ENCODE measurements at regions not wholly inside any gene's neighbourhood (a gene's known extent, or its start where the extent isn't known, plus 50 kb on each side); places are given as distances from the start of the nearest gene placed in this dataset.
"Not testable (repeated sequence)": the region's sequence is repeated elsewhere in the genome, so short reads cannot be mapped to it uniquely, and the experiment has no call there.

DNA sequence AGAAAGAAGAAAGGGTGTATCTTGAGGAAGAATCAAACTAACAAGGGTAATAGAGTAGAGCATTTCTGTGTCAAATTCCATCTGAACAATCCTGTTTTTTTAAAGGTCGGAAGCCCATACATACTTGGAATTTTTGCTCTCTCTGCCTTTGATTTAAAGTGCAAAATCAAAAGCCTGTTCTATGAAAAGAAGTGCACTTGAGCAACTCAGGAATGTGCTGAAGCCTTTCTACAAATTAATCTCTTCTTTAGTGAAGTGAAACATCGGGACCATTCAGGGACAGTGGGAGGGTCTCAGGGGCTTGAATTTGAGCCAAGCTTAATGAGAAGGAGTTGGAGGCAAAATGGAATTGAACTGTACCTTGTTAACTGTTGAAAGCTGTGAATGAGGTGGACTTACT is 1008.5 kb upstream of the LCORL start:
- H3K27me3 ChIP-seq: no peaks in the 10 kb centered on the region
- no peak for DNase-seq (ENCODE audit: low spot score in 2 of 2)
- no peaks in the 10 kb centered on the region for H3K9me3 ChIP-seq
- H3K4me1 ChIP-seq: no peaks in the 10 kb centered on the region
- H3K36me3 ChIP-seq: no peaks in the 10 kb centered on the region
- TF ChIP-seq, protein P1, sequence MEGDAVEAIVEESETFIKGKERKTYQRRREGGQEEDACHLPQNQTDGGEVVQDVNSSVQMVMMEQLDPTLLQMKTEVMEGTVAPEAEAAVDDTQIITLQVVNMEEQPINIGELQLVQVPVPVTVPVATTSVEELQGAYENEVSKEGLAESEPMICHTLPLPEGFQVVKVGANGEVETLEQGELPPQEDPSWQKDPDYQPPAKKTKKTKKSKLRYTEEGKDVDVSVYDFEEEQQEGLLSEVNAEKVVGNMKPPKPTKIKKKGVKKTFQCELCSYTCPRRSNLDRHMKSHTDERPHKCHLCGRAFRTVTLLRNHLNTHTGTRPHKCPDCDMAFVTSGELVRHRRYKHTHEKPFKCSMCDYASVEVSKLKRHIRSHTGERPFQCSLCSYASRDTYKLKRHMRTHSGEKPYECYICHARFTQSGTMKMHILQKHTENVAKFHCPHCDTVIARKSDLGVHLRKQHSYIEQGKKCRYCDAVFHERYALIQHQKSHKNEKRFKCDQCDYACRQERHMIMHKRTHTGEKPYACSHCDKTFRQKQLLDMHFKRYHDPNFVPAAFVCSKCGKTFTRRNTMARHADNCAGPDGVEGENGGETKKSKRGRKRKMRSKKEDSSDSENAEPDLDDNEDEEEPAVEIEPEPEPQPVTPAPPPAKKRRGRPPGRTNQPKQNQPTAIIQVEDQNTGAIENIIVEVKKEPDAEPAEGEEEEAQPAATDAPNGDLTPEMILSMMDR (IDR thresholded peaks at IDR 0.05): no peak
- H3K27ac ChIP-seq: no peak overlapping the region
- intact Hi-C loops (cut with DNase I): no loop called here
- no peak overlapping the region for H3K4me3 ChIP-seq

DNA sequence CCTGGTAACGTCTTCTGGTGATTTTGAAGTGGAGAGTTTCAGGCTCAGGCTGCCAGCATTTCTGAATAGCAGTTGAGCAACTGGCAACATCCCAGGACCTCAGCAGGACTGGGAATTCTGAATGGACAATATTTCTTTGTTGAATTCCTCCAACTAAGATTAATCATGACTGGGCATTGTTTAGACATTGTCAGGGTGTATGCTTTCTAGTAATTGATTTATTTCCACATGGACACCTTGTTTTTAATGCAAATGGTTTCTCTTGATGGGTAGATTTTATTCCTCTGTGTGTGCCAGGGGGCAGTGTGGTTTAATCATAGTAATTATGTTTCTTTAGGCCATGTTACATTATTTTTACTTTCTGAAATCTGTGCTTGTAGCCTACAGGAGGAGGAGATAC is 1004.7 kb upstream of the LCORL start:
- intact Hi-C loops (cut with DNase I): no loop called here
- no peaks in the 10 kb centered on the region for H3K36me3 ChIP-seq
- TF ChIP-seq, protein P1 (IDR thresholded peaks at IDR 0.05): no peak
- no peaks in the 10 kb centered on the region for H3K27me3 ChIP-seq
- no peak overlapping the region for H3K27ac ChIP-seq
- no peaks in the 10 kb centered on the region for H3K9me3 ChIP-seq
- DNase-seq (ENCODE audit: low spot score in 2 of 2): no peak
- H3K4me3 ChIP-seq: no peak overlapping the region
- no peaks in the 10 kb centered on the region for H3K4me1 ChIP-seq

DNA sequence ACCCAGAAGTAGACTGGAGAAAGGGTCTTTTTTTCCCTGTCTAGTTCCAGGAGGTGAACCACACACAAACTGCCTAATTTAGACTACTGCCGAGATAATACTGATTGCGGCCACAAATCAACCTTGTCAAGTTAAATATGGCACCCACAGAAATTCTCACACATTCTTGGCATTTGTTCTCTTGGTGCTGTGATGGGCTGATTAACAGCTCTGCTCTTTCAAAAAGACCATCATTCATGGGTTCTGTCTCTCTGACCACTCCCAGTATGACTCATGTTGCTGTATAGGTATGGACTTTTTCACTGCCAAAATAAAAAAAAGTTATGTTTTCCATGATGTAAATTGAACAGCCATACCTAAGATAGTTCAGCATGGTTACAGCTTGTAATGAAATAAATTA is 1003.5 kb upstream of the LCORL start:
- no peak for DNase-seq (ENCODE audit: low spot score in 2 of 2)
- no peaks in the 10 kb centered on the region for H3K36me3 ChIP-seq
- H3K9me3 ChIP-seq: no peaks in the 10 kb centered on the region
- H3K27me3 ChIP-seq: no peaks in the 10 kb centered on the region
- no peak overlapping the region for H3K27ac ChIP-seq
- intact Hi-C loops (cut with DNase I): no loop called here
- no peaks in the 10 kb centered on the region for H3K4me1 ChIP-seq
- TF ChIP-seq, protein P1 (IDR thresholded peaks at IDR 0.05): no peak
- no peak overlapping the region for H3K4me3 ChIP-seq

DNA sequence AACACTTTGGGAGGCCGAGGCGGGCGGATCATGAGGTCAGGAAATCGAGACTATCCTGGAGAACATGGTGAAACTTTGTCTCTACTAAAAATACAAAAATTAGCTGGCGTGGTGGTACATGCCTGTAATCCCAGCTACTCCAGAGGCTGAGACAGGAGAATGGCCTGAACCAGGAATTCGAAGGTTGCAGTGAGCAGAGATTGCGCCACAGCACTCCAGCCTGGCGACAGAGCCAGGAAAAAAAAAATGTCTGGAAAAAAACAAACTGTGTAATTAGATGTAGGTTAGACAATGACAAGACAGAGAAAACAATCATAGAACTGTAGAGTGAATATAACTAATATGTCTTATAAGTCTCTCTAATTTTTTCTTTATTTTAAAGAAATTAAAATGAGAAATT is 1002.5 kb upstream of the LCORL start:
- Histone ChIP-seq H3K4me1 (no peaks in the 10 kb centered on the region), H3K27ac (no peak overlapping the region), H3K27me3 (no peaks in the 10 kb centered on the region), H3K9me3 (no peaks in the 10 kb centered on the region), H3K4me3 (no peak overlapping the region), H3K36me3 (no peaks in the 10 kb centered on the region)
- intact Hi-C loops (cut with DNase I): no loop called here
- no peak for DNase-seq (ENCODE audit: low spot score in 2 of 2)
- TF ChIP-seq, protein P1 (IDR thresholded peaks at IDR 0.05): no peak

DNA sequence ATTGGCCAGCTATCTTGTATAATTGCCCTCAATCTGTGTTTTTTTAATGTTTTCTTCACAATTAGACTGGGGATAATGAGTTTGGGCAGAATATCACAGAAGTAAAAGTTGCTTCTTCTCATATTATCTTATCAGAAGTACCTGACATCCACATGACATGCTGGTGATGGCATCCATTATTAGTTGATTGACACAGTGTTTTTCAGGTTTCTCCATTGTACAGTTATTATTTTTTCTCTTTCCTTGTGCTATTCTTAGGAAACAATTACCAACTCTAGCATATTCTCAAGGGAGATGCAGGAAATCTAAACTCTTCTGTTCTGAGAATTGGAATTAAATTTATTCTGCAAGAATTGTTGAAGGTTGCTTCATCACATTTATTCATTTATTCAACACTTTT is 1000.1 kb upstream of the LCORL start:
- Histone ChIP-seq H3K36me3 (no peaks in the 10 kb centered on the region), H3K4me1 (no peaks in the 10 kb centered on the region), H3K4me3 (no peak overlapping the region), H3K27ac (no peak overlapping the region), H3K27me3 (no peaks in the 10 kb centered on the region), H3K9me3 (no peaks in the 10 kb centered on the region)
- DNase-seq (ENCODE audit: low spot score in 2 of 2): no peak
- intact Hi-C loops (cut with DNase I): no loop called here
- TF ChIP-seq, protein P1 (IDR thresholded peaks at IDR 0.05): no peak

DNA sequence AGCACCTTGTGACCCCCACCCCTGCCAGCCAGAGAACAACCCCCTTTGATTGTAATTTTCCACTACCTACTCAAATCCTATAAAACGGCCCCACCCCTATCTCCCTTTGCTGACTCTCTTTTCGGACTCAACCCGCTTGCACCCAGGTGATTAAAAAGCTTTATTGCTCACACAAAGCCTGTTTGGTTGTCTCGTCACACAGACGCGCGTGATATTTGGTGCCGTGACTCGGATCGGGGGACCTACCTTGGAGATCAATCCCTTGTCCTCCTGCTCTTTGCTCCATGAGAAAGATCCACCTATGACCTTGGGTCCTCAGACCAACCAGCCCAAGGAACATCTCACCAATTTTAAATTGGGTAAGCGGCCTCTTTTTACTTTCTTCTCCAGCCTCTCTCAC is 995.0 kb upstream of the LCORL start:
- H3K9me3 ChIP-seq; H3K4me1 ChIP-seq; H3K27me3 ChIP-seq; H3K36me3 ChIP-seq; H3K27ac ChIP-seq; H3K4me3 ChIP-seq; intact Hi-C loops (cut with DNase I); DNase-seq (ENCODE audit: low spot score in 2 of 2): not testable (repeated sequence)

All from ascending aorta (tissue), 2 donors.